SKM-1 treated with dmso at 0.1 percent for 144 hours (cell line): ENCODE measurements at regions not wholly inside any gene's neighbourhood (a gene's known extent, or its start where the extent isn't known, plus 50 kb on each side); places are given as distances from the start of the nearest gene placed in this dataset.

Experiments
- DNase-seq: peaks from one replicate; lab custom pipeline; 2025; ENCODE audit not compliant: unreplicated experiment; lab: John Stamatoyannopoulos, UW

GRCh38 chr9:14467675-14468374 is 153.9 kb upstream of the NFIB start:
- DNase-seq = no peak

- DNase-seq = no peak
These were observed 152.9 kb upstream of the NFIB start for GRCh38 chr9:14466828-14467227.

GRCh38 chr9:14466429-14466818 is 152.5 kb upstream of the NFIB start:
- DNase-seq = no peak

- no peak for DNase-seq
These were observed 149.0 kb upstream of the NFIB start for GRCh38 chr9:14462950-14463349.

- no peak for DNase-seq
These were observed 141.3 kb upstream of the NFIB start for GRCh38 chr9:14455243-14455642.

- no peak for DNase-seq
These were observed 139.3 kb upstream of the NFIB start for GRCh38 chr9:14453286-14453685.

GRCh38 chr9:14452539-14452938 is 138.6 kb upstream of the NFIB start:
- DNase-seq = no peak

- DNase-seq = no peak
These were observed 138.0 kb upstream of the NFIB start for GRCh38 chr9:14451949-14452348.

GRCh38 chr9:14447103-14447502 is 133.2 kb upstream of the NFIB start:
- DNase-seq = no peak

GRCh38 chr9:14445946-14446345 is 132.0 kb upstream of the NFIB start:
- no peak for DNase-seq

- DNase-seq = no peak
These were observed 129.0 kb upstream of the NFIB start for GRCh38 chr9:14442956-14443355.

- DNase-seq = no peak
These were observed 128.2 kb upstream of the NFIB start for GRCh38 chr9:14441976-14442651.

GRCh38 chr9:14441115-14441514 is 127.2 kb upstream of the NFIB start:
- DNase-seq = no peak

- no peak for DNase-seq
These were observed 126.1 kb upstream of the NFIB start for GRCh38 chr9:14440062-14440461.

GRCh38 chr9:14439555-14439954 is 125.6 kb upstream of the NFIB start:
- no peak for DNase-seq

- DNase-seq = no peak
These were observed 124.5 kb upstream of the NFIB start for GRCh38 chr9:14438232-14439021.

GRCh38 chr9:14437354-14438231 is 123.7 kb upstream of the NFIB start:
- no peak for DNase-seq

- no peak for DNase-seq
These were observed 121.9 kb upstream of the NFIB start for GRCh38 chr9:14435871-14436270.

GRCh38 chr9:14434971-14435718 is 121.2 kb upstream of the NFIB start:
- DNase-seq = no peak

GRCh38 chr9:14434158-14434504 is 120.2 kb upstream of the NFIB start:
- no peak for DNase-seq
